ENCODE measurements at regions not wholly inside any gene's neighbourhood (a gene's known extent, or its start where the extent isn't known, plus 50 kb on each side); places are given as distances from the start of the nearest gene placed in this dataset.

GRCh38 chr7:51949726-51950644, 633.4 kb upstream of the COBL start:
- TF ChIP-seq EZH2 (IDR thresholded peaks at IDR 0.05; ENCODE audit: insufficient read depth, low read length) = no peak
- Histone ChIP-seq H2AFZ (ENCODE audit: low read depth, low read length) (peak overlapping the region; percentile 10), H3K4me3 (ENCODE audit: insufficient read depth, low read depth, low read length) (no peak overlapping the region), H3K36me3 (ENCODE audit: insufficient read depth, low read length) (no peaks in the 10 kb centered on the region), H3K4me2 (ENCODE audit: low read length) (peak overlapping the region; percentile 25), H4K20me1 (ENCODE audit: insufficient read depth, low read length) (no peaks in the 10 kb centered on the region), H3K27ac (ENCODE audit: low read depth, low read length) (no peak overlapping the region), H3K79me2 (ENCODE audit: insufficient read depth, low read length) (no peaks in the 10 kb centered on the region), H3K27me3 (ENCODE audit: insufficient read depth, low read length) (no peaks in the 10 kb centered on the region), H3K4me1 (ENCODE audit: insufficient read depth, low read length) (peaks cover 3% of the 10 kb centered on the region), H3K9me3 (ENCODE audit: insufficient read depth, low read depth, low read length) (no peaks in the 10 kb centered on the region), H3K9ac (ENCODE audit: low read length) (no peak overlapping the region)
- Mint-ChIP-seq H3K36me3 (ENCODE audit: low read depth, unreplicated experiment) (no peaks in the 10 kb centered on the region), H3K27me3 (ENCODE audit: low read depth, unreplicated experiment) (no peaks in the 10 kb centered on the region), H3K27ac (ENCODE audit: unreplicated experiment) (peak overlapping the region; percentile 62), H3K9me3 (ENCODE audit: unreplicated experiment) (no peaks in the 10 kb centered on the region), H3K4me1 (ENCODE audit: low read depth, unreplicated experiment) (peaks cover 9% of the 10 kb centered on the region), H3K4me3 (ENCODE audit: unreplicated experiment) (no peak overlapping the region)
- no peak for FAIRE-seq
- DNase-seq (ENCODE audit: low read depth) = peak; percentile 26

GRCh38 chr7:51930834-51931233, 614.2 kb upstream of the COBL start:
- no peak for FAIRE-seq

GRCh38 chr7:51929818-51930217, 613.2 kb upstream of the COBL start:
- Histone ChIP-seq H3K9me3 (ENCODE audit: insufficient read depth, low read depth, low read length) (no peaks in the 10 kb centered on the region), H3K4me2 (ENCODE audit: low read length) (no peak overlapping the region), H3K27ac (ENCODE audit: low read depth, low read length) (no peak overlapping the region), H3K27me3 (ENCODE audit: insufficient read depth, low read length) (no peaks in the 10 kb centered on the region), H2AFZ (ENCODE audit: low read depth, low read length) (no peak overlapping the region), H3K4me3 (ENCODE audit: insufficient read depth, low read depth, low read length) (no peak overlapping the region), H4K20me1 (ENCODE audit: insufficient read depth, low read length) (no peaks in the 10 kb centered on the region), H3K9ac (ENCODE audit: low read length) (no peak overlapping the region), H3K4me1 (ENCODE audit: insufficient read depth, low read length) (no peaks in the 10 kb centered on the region), H3K79me2 (ENCODE audit: insufficient read depth, low read length) (no peaks in the 10 kb centered on the region), H3K36me3 (ENCODE audit: insufficient read depth, low read length) (no peaks in the 10 kb centered on the region)
- Mint-ChIP-seq H3K4me1 (ENCODE audit: low read depth, unreplicated experiment) (no peaks in the 10 kb centered on the region), H3K9me3 (ENCODE audit: unreplicated experiment) (no peaks in the 10 kb centered on the region), H3K27me3 (ENCODE audit: low read depth, unreplicated experiment) (no peaks in the 10 kb centered on the region), H3K36me3 (ENCODE audit: low read depth, unreplicated experiment) (no peaks in the 10 kb centered on the region), H3K27ac (ENCODE audit: unreplicated experiment) (no peak overlapping the region), H3K4me3 (ENCODE audit: unreplicated experiment) (no peak overlapping the region)
- no peak for TF ChIP-seq CTCF (IDR thresholded peaks at IDR 0.05; ENCODE audit: insufficient read depth, low read depth, low read length)
- TF ChIP-seq EZH2 (IDR thresholded peaks at IDR 0.05; ENCODE audit: insufficient read depth, low read length) = no peak
- DNase-seq (ENCODE audit: low read depth) (no peak), FAIRE-seq (no peak)

More at GRCh38 chr7:51930834-51931233, 614.2 kb upstream of the COBL start:
- Histone ChIP-seq H3K27ac (ENCODE audit: low read depth, low read length) (no peak overlapping the region), H3K79me2 (ENCODE audit: insufficient read depth, low read length) (no peaks in the 10 kb centered on the region), H3K9me3 (ENCODE audit: insufficient read depth, low read depth, low read length) (no peaks in the 10 kb centered on the region), H3K4me3 (ENCODE audit: insufficient read depth, low read depth, low read length) (no peak overlapping the region), H4K20me1 (ENCODE audit: insufficient read depth, low read length) (no peaks in the 10 kb centered on the region), H3K36me3 (ENCODE audit: insufficient read depth, low read length) (no peaks in the 10 kb centered on the region), H3K27me3 (ENCODE audit: insufficient read depth, low read length) (no peaks in the 10 kb centered on the region), H3K4me2 (ENCODE audit: low read length) (no peak overlapping the region), H3K4me1 (ENCODE audit: insufficient read depth, low read length) (no peaks in the 10 kb centered on the region), H2AFZ (ENCODE audit: low read depth, low read length) (no peak overlapping the region), H3K9ac (ENCODE audit: low read length) (no peak overlapping the region)
- no peak overlapping the region for H3K27ac Mint-ChIP-seq (ENCODE audit: unreplicated experiment)
- no peaks in the 10 kb centered on the region for H3K36me3 Mint-ChIP-seq (ENCODE audit: low read depth, unreplicated experiment)
- no peaks in the 10 kb centered on the region for H3K4me1 Mint-ChIP-seq (ENCODE audit: low read depth, unreplicated experiment)
- no peak overlapping the region for H3K4me3 Mint-ChIP-seq (ENCODE audit: unreplicated experiment)
- H3K27me3 Mint-ChIP-seq (ENCODE audit: low read depth, unreplicated experiment) = no peaks in the 10 kb centered on the region
- TF ChIP-seq CTCF (IDR thresholded peaks at IDR 0.05; ENCODE audit: insufficient read depth, low read depth, low read length) = no peak
- no peaks in the 10 kb centered on the region for H3K9me3 Mint-ChIP-seq (ENCODE audit: unreplicated experiment)
- no peak for DNase-seq (ENCODE audit: low read depth)

All from astrocyte (in vitro differentiated cells and primary cell).